Fibroblast of skin of back (primary cell): ENCODE measurements at regions not wholly inside any gene's neighbourhood (a gene's known extent, or its start where the extent isn't known, plus 50 kb on each side); places are given as distances from the start of the nearest gene placed in this dataset.
"Not testable (repeated sequence)": the region's sequence is repeated elsewhere in the genome, so short reads cannot be mapped to it uniquely, and the experiment has no call there.

Source experiments
- DNase-seq: peaks from one replicate; pipeline ENCODE4 v3.0.0-alpha.2; 2013

GRCh38 chr22:48299124-48299523 is 1528.5 kb downstream of the BRD1 start:
- no peak for DNase-seq

DNA sequence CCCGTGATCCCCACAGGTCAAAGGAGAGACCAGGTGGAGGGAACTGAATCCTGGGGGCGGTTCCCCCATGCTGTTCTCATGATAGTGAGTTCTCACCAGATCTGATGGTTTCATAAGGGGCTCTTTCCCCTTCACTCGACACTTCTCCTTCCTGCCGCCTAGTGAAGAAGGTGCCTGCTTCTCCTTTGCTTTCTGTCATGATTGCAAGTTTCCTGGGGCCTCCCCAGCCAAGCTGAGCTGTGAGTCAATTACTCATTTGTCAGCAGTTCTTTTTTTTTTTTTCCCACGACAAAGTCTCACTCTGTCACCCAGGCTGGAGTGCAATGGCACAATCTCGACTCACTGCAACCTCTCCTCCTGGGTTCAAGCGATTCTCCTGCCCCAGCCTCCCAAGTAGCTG is 1530.4 kb downstream of the BRD1 start:
- DNase-seq: no peak

DNA sequence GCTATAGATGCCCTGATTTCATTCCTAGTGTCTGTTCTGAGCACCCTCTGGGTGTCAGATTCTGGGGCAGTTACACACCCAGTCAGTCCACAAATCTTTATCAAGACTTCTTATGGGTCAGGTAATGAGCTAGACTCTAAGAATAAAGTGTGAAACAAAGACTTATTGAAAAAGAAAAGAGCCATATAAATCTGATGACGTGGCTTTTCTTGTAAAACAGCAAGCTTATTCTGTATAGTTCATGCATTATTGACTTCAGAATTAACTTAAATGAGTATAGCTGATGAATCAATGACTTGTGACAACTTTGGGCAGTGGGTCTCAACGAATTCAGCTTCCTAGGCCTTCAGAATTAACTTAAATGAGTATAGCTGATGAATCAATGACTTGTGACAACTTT is 1527.5 kb downstream of the TBC1D22A start:
- DNase-seq: not testable (repeated sequence)

- DNase-seq: no peak
Observed at GRCh38 chr22:48288376-48288940, 1526.0 kb downstream of the TBC1D22A start.

DNA sequence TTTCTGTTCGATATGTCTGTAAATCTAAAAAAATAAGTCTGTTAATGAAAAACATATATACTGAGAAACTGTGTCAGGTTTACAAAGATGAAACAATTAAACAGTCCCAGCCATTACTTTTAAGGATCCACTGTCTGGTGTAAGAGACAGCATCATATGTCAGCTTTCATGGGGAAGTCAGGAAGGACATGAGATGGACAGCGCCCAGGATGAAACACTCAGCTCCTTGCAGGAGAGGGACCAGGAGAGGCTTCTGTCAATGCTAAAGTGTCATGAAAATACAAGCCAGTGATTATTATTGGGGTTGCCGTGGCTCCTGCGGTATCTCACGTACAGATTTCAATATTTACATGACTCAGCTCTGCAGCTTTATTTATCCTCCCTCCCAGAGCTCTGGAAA is 1524.6 kb downstream of the TBC1D22A start:
- peak; percentile 2 for DNase-seq

DNA sequence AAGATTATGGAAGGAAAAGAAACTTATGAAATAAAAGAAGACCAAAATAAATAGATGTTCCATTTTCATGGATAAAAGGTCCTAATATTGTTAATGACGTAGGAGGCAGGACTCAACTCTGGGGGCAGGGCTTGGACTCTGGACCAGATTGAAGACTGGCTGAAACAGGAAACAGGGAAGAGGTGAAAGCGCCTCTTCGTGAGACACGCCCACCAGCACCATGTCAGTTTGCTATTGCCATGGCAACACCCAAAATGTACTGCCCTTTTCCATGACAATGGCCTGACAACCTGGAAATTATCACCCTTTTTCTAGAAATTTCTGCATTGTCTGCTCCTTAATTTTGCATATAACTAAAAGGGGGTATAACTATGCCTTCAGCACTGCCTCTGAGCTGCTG is 1522.2 kb downstream of the TBC1D22A start:
- DNase-seq: no peak

- DNase-seq: no peak
Observed at GRCh38 chr22:48282804-48283203, 1520.4 kb downstream of the TBC1D22A start.

DNA sequence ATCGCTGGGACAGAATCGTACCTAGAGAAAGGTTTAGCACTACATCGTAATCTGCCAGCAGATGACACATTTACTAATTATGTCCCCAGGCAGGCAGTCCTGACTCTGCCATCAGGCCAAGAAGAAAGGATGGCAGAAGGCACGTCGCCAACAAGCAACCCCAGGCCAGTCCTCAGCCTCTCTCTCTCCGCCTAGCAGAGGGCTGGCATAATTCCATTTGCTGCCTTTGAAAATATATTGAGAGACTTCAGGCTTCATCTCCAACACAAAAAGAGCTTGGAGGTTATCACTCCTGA is 1517.0 kb downstream of the TBC1D22A start:
- no peak for DNase-seq

DNA sequence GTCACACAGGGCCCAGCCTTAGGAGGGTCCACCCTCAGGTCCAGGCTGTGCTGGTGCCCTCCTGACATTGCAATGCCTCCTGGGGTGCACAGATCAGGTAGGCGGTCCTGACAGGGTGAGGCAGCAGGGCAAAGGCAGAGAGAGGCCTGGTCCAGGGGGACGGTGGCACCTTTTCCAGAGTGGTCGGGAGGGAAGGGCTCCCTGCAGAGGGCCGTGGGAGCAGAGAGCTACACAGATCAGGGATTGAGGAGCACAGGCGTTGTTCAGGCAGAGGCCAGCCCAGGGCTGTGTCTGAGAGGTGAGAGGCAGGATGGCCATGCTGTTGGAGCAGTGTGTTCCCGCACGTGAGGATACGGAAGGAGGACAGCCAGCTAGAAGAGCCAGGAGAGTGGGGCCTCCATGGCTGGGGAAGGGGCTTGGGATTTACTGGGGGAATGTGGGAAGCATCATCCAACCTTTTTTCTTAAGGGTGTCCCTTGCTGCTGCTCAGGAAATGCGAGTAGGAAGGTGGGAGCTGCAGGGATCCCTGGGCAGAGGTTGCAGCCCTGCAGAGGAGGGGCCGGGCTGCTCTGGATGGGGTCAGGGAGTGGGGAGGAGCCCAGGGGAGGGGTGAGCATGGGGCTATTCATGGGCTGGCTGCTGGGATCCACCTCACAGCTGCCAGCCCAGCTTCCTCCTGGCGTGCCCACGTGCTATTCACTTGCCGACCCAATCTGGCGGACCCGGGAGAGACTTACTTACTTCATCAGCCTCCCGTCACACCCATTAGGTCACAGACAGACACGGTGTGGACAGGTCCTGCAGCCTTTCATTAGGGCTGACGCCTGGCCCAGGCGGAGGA is 1516.4 kb downstream of the TBC1D22A start:
- no peak for DNase-seq

- DNase-seq: no peak
Observed at GRCh38 chr22:48277868-48278581, 1515.6 kb downstream of the TBC1D22A start.

- DNase-seq: no peak
Observed at GRCh38 chr22:48276994-48277867, 1514.8 kb downstream of the TBC1D22A start.

GRCh38 chr22:48275412-48275811 is 1513.0 kb downstream of the TBC1D22A start:
- no peak for DNase-seq

DNA sequence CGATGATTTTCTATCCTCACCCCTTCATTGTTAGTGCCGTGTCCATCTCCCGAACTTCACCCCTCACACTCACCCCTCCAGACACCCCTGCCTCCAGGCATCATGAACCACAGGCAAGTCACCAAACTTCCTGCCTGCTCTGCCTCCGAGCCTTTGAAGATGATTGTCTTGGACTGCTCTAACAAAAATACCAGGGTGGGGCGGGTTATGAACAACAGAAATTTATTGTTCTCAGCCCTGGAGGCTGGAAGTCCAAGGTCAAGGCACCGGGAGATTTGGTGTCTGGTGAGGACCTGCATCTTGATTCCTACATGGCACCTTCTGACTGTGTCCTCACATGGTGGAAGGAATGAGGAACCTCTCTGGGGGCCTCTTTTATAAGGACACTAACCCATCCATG is 1508.3 kb downstream of the TBC1D22A start:
- DNase-seq: no peak

DNA sequence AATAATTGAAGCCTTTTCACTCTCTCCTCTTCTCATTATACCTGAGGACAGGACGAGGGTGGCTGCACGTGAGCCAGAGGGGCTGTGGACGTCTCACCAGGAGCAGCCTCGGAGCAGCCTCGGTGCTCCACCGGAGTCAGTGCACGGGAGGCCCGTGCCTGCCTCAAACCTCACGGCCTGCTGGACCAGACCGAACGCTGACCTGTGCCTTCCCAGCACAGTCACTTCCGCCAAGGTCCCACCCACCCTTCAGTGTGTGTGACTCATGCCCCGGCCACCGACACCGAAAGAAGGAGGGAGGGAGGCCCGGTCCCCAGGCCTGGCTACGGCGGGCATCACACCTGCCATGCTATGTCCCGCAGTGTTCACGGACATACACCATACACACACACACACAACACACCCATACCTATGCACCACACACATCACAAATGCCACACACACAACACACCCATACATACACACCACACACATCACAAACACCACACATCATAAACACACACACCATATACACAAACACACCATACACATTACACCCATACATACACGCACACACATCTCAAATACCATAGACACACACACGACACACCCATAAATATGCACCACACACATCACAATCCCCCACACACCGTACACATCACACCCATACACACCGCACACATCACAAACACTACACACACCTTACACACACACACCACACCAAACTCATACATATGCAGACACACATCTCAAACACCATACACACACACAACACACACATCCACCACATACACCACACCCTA is 1506.5 kb downstream of the TBC1D22A start:
- no peak for DNase-seq

GRCh38 chr22:48268293-48268692 is 1505.8 kb downstream of the TBC1D22A start:
- DNase-seq: no peak

DNA sequence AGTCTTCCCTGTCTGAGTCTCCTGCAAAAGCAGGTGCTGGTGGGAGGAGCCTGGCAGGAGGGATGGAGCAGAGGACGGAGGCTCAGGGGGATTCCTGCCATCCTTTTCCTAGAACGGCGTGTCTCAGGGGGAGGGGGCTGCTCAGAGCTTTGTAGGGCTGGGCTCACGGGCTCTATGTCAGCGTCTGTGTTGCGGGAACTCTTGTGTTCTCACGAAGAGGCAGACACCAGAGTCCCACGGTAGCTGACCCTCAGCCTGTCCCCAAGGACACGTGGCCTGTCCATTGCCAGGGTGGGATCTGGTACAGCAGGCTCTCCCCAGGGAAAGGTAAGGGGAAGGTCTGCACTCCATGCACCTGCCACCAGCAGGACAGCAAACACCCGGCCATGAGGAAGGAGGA is 1505.2 kb downstream of the TBC1D22A start:
- no peak for DNase-seq

DNA sequence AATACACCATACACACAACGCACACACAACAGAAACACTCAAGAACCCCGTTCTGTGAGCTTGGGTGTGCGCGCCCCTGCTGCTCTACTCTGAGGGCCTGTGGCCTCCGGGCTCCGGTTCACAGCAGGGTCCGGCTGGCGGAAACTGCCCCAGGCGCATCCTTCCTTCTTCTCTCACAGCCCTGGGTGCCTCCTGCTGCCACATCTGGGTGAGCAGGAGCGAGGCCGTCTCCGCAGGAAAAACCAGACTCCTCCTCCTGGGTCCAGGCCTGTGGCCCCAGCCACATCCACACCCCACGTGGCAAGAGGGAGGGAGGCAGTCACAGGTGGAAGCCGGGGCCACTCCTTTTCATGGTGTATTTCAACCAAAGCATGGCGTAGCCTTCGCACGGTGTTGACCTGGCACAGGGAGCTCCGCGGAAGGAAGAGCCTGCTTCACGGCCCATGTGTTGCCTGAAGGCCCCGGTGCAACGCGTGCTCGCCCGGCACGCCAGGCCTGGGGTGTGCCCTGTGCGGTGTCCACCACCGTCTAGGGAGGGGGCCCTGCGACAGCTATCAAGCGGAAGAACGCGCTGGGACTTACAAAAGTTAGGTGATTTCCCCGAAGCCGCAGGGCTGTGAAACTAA is 1502.7 kb downstream of the TBC1D22A start:
- DNase-seq: no peak

GRCh38 chr22:48264586-48264985 is 1502.1 kb downstream of the TBC1D22A start:
- no peak for DNase-seq

DNA sequence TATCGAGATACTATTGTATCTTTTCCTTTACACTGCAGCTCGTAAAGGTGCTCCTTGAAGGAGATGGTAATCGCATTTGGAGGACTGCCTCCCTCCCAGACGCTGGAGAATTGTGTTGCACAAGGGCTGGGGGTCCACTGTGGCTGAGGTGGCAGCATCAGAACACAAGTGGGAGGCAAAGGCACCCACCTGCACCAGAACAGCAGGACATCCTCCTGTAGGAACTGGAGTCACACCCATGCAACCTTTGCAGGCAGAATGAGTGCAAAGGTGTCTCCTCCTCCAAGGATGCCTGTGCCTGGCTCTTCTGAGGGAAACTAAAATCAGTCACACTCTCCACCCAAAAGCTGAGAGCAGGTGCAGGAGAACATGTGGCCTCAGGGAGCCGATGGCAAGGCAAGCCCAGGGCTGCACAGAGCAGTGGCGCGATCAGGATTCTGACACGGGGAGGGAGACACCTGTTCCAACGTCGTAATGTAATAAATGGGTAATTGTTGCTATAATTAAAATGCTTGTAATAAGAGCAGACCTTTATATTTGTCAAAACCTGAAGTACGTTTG is 1501.4 kb downstream of the TBC1D22A start:
- no peak for DNase-seq

GRCh38 chr22:48263431-48263765 is 1500.9 kb downstream of the TBC1D22A start:
- DNase-seq: no peak
